A204.1 (cell line): ENCODE measurements at regions not wholly inside any gene's neighbourhood (a gene's known extent, or its start where the extent isn't known, plus 50 kb on each side); places are given as distances from the start of the nearest gene placed in this dataset.
A peak's percentile ranks its signal among the peaks of the same experiment; 100 is the strongest.
"Not testable (repeated sequence)": the region's sequence is repeated elsewhere in the genome, so short reads cannot be mapped to it uniquely, and the experiment has no call there.

Experiments
- FAIRE-seq: peaks from 2 replicates; lab custom pipeline; 2012; peaks lifted over from hg19 to GRCh38; lab: Jason Lieb, UNC

- FAIRE-seq = no peak
These were observed 620.7 kb upstream of the ARRDC3 start for GRCh38 chr5:92003806-92004205.

GRCh38 chr5:92002721-92003274 is 619.7 kb upstream of the ARRDC3 start:
- FAIRE-seq = no peak

GRCh38 chr5:91998774-91999173 is 615.7 kb upstream of the ARRDC3 start:
- no peak for FAIRE-seq

GRCh38 chr5:91983869-91984268 is 600.8 kb upstream of the ARRDC3 start:
- FAIRE-seq = no peak

- peak; percentile 58 for FAIRE-seq
These were observed 595.2 kb upstream of the ARRDC3 start for GRCh38 chr5:91978221-91978882.

- no peak for FAIRE-seq
These were observed 594.5 kb upstream of the ARRDC3 start for GRCh38 chr5:91977579-91977978.

DNA sequence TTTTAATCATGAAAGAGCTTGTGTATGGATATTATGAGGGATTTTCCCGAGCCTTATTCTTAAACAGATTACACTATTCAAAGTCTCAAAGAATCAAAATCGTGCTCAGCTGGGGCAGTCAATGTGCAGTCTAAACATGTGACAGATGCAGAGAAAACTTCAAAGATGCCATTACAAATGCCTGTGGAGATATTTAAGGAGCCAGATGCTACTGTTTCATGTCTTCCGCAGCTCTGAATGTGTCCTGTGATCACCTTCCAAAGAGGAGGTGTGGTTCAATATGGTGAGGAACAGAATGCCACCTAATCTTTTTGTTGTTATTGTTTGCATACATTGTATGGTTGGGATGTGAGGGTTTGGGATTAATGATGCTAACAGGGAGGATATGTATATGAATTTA is 593.3 kb upstream of the ARRDC3 start:
- no peak for FAIRE-seq

DNA sequence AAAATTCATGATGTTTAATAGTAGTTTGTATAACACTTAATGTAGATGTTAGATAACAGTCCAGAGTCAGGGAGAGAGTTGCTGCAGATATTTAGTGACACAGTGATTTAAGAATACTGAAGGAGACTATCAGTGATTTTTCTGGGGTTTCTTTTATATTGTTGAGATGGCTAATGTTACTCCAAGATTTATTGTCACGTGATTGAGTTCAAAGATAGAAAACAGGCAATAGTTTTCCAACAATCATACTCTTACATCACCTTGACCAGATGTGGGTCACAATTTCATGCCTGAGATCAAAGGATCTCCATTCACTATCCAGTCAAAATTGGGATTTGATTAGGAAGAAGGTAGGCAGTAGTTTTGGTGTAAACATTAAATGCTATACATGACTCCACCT is 580.0 kb upstream of the ARRDC3 start:
- FAIRE-seq = no peak

DNA sequence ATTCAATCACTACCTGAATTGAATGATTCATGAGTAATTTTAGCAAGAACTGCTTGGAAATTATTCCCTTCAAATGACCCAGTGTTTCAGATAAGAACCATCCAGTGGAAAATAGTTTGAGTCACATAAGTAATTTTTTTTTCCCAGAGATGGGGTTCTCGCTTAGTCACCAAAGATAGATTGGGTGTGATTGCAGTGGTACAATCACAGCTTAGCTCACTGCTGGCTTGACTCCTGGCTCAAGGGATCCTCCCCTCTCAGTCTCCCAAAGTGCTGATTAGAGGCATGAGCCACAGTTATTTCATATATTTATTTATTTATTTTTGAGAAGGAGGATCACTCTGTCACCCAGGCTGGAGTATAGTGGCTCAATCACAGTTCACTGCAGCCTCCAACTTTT is 574.5 kb upstream of the ARRDC3 start:
- FAIRE-seq = no peak

GRCh38 chr5:91956738-91957137 is 573.6 kb upstream of the ARRDC3 start:
- no peak for FAIRE-seq

DNA sequence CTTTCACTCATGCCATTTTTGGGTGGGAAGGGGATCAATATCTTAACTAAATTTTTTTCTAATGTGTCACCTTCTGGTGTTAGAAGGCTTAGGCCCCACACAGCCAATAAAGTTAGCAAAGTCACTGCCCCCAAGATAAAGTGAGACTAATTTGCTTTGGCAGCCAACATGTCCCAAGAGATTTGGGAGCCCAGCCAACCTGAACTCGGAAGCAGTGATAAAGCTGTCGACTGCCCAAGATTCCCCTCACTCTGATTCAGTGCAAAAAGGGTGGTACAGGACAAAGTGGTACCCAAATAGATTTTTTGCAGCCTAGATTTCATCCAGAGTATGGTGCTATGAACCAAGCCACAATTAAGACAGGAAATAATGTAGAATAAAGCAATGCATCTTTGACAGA is 572.5 kb upstream of the ARRDC3 start:
- FAIRE-seq = no peak

DNA sequence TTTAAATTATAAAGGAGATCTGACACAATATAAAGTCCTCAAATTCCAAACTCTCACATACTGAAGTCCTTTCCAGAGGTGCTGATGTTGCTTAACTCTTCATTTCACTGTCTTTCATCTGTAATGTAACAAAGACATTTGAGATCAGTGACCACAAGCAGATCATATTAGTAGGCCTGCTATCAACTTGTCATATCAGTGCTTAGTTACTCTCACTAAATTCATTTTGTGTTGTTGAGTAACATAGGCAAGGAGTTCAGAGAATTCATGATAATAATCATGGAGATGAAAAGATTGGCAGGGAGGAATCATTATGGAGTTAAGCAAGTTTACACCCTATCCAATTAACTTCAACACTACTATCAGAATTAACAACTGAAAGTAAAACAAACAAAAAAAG is 571.0 kb upstream of the ARRDC3 start:
- no peak for FAIRE-seq

GRCh38 chr5:91950328-91950727 is 567.2 kb upstream of the ARRDC3 start:
- FAIRE-seq = no peak

- no peak for FAIRE-seq
These were observed 563.8 kb upstream of the ARRDC3 start for GRCh38 chr5:91946870-91947269.

DNA sequence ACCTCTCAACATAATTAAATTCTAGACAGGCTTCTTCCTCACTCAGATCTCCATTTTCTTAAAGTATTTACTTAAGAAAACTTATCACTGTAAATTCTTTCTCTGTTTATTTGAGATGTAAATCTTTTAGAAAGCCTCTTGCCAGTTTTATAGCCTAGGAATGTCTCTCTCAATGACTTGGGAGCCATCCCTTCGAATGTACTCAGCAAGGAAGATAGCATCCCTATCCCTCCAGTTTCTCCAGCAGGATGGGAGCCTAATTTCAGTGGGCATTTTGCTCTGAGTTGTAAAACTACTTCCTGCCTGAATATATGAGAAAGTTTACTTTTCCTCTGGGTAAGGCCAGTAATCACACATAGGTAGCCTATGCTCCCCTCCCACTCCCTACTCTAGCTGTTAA is 558.5 kb upstream of the ARRDC3 start:
- no peak for FAIRE-seq

- no peak for FAIRE-seq
These were observed 555.3 kb upstream of the ARRDC3 start for GRCh38 chr5:91938441-91938840.

- FAIRE-seq = no peak
These were observed 554.0 kb upstream of the ARRDC3 start for GRCh38 chr5:91937121-91937520.

- no peak for FAIRE-seq
These were observed 546.4 kb upstream of the ARRDC3 start for GRCh38 chr5:91929522-91929817.

DNA sequence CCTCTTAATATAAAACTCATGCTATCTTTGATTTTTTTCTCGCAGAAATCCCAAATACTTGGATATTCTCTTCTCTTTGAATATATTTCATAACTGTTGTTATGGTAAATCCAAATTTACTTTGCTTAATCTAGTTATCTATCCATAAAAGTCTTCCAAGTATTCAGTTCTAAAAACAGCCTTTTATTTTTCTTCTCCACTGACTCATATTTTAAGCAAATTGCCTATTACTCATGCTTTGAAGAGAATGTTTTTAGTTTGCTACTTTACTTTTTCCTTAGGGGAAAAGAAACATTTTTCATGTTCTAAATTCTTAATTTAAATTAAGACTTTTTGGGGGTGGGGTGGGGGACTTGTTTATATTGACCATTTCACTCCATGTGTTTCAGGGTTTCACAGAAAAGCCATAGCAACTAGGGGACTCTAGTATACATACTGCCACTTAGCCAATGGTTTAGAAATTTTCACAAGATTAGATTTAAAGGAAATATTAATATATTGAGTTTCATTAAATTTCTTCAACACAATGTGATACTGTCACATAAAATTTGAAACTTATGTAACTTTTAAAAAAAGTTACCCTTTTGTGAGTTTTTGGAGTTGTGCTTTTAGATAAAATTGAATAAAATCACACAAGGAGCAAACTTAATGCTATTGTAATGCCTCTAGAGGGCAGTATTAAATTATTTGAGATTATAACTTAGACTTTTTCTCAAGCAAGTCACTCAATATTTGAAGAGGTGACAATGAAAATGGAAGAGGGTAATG is 545.8 kb upstream of the ARRDC3 start:
- FAIRE-seq = peak; percentile 100

GRCh38 chr5:91927439-91927838 is 544.3 kb upstream of the ARRDC3 start:
- FAIRE-seq = no peak

DNA sequence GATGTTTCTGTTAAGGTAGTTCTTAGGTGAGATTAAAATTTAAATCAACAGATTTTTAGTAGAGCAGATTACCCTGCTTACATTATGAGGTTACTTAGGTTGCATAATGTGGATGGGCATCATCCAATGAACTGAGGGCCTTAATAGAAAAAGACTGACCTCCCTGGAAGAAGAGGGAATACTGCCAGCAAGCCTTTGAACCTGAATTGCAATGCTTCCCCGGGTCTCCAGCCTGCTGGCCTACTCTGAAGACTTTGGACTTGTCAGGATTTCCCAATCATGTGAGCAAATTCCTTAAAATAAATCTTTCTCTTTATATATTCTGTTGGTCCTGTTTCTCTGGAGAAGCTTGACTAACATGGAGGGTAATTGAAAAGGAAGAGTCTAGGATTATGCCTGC is 542.1 kb upstream of the ARRDC3 start:
- FAIRE-seq = no peak

- FAIRE-seq = not testable (repeated sequence)
These were observed 534.1 kb upstream of the ARRDC3 start for GRCh38 chr5:91917037-91917814.

DNA sequence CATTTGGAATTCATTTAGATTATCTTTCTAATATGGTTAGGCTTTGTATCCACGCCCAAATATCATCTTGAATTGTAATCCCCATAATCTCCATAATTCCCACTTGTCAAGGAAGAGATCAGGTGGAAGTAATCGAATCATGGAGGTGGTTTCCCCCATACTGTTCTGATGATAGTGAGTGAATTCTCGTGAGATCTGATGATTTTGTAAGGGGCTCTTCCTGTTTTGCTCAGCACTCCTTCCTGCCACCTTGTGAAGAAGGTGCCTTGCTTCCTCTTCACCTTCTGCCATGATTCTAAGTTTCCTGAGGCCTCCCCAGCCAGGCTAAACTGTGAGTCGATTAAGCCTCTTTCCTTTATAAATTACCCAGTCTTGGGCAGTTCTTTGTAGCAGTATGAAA is 527.5 kb upstream of the ARRDC3 start:
- no peak for FAIRE-seq
